ENCODE measurements at regions not wholly inside any gene's neighbourhood (a gene's known extent, or its start where the extent isn't known, plus 50 kb on each side); places are given as distances from the start of the nearest gene placed in this dataset.
"Not testable (repeated sequence)": the region's sequence is repeated elsewhere in the genome, so short reads cannot be mapped to it uniquely, and the experiment has no call there.

- Histone ChIP-seq H3K4me3 (no peak overlapping the region), H3K27ac (no peak overlapping the region), H3K4me1 (no peaks in the 10 kb centered on the region), H3K9me3 (no peaks in the 10 kb centered on the region), H3K27me3 (no peaks in the 10 kb centered on the region), H3K36me3 (no peaks in the 10 kb centered on the region)
- ATAC-seq (no peak), DNase-seq (no peak)
- no peak for TF ChIP-seq POLR2A (IDR thresholded peaks at IDR 0.05)
- TF ChIP-seq, protein P1, sequence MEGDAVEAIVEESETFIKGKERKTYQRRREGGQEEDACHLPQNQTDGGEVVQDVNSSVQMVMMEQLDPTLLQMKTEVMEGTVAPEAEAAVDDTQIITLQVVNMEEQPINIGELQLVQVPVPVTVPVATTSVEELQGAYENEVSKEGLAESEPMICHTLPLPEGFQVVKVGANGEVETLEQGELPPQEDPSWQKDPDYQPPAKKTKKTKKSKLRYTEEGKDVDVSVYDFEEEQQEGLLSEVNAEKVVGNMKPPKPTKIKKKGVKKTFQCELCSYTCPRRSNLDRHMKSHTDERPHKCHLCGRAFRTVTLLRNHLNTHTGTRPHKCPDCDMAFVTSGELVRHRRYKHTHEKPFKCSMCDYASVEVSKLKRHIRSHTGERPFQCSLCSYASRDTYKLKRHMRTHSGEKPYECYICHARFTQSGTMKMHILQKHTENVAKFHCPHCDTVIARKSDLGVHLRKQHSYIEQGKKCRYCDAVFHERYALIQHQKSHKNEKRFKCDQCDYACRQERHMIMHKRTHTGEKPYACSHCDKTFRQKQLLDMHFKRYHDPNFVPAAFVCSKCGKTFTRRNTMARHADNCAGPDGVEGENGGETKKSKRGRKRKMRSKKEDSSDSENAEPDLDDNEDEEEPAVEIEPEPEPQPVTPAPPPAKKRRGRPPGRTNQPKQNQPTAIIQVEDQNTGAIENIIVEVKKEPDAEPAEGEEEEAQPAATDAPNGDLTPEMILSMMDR (IDR thresholded peaks at IDR 0.05), result no peak
- WGBS (ENCODE audit: insufficient coverage, low coverage, low lambda C conversion rate, missing lambda C conversion rate), result 59% methylated on average over 3 of the region's 4 CpGs
- intact Hi-C loops (cut with DNase I), result no loop called here
Observed at GRCh38 chr7:24164401-24164800, 119.6 kb upstream of the NPY start.

DNA sequence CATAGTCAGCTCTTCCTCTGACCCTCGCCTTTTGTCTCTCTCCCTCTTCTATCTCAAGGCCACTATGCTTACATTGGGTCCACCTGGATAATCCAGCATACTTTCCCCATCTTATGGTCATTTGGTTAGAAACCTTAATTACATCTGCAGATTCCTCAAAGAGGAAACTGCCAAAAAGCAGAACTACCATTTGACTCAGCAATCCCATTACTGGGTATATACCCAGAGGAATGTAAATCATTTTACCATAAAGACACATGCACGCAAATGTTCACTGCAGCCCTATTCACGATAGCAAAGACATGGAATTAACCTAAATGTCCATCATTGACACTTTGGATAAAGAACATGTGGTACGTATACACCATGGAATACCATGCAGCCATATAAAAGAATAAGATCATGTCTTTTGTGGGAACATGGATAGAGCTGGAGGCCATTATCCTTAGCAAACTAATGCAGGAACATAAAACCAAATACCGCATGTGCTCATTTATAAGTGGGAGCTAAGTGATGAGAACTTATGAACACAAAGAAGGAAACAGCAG is 114.8 kb upstream of the NPY start:
- WGBS (ENCODE audit: insufficient coverage, low coverage, low lambda C conversion rate, missing lambda C conversion rate), result 65% methylated on average over 5 of the region's 5 CpGs

DNA sequence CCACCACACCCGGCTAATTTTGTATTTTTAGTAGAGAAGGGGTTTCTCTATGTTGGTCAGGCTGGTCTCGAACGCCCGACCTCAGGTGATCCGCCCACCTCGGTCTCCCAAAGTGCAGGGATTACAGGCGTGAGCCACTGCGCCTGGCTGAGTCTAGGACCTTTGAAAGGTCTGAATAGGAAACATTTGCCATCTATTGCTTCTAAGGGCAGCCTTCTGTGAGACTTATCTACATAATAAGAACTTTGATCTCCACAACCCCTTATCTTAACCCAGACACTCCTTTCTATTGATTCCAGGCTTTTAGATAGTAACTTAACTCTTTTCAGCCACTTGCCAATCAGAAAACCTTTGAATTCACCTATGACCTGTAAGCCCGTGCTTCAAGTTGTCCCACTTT is 112.0 kb upstream of the NPY start:
- WGBS (ENCODE audit: insufficient coverage, low coverage, low lambda C conversion rate, missing lambda C conversion rate), result 40% methylated on average over 2 of the region's 9 CpGs
- not testable (repeated sequence) for H3K9me3 ChIP-seq

More for the DNA sequence above, 114.8 kb upstream of the NPY start:
- Histone ChIP-seq H3K9me3 (no peaks in the 10 kb centered on the region), H3K27ac (no peak overlapping the region), H3K4me1 (no peaks in the 10 kb centered on the region), H3K36me3 (no peaks in the 10 kb centered on the region), H3K27me3 (no peaks in the 10 kb centered on the region), H3K4me3 (no peak overlapping the region)
- intact Hi-C loops (cut with DNase I), result no loop called here
- no peak for TF ChIP-seq POLR2A (IDR thresholded peaks at IDR 0.05)
- TF ChIP-seq, protein P1 (IDR thresholded peaks at IDR 0.05), result no peak
- DNase-seq (no peak), ATAC-seq (no peak)

DNA sequence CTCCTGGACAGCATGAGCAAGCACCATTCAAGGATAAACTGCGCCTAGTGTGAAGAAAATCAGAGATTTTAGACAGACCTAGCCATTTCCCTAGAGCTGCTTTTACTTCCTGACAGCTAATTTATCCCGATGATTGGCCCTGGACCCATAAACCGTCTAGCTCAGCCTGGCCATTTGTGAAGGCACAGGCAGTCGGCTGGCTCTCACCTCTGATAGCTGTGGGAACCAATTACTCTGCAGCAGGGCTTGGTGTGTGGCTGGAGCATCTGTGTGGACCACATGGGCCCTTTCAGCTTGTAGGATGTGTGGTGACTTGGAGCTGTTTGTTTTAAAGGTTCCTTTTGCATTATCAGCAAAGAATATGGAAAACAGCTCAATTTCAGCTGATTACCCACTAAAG is 111.1 kb upstream of the NPY start:
- H3K4me3 ChIP-seq, result no peak overlapping the region
- ATAC-seq (no peak), DNase-seq (no peak)
- H3K36me3 ChIP-seq, result no peaks in the 10 kb centered on the region
- TF ChIP-seq, protein P1 (IDR thresholded peaks at IDR 0.05), result no peak
- no peak for TF ChIP-seq POLR2A (IDR thresholded peaks at IDR 0.05)
- no peaks in the 10 kb centered on the region for H3K9me3 ChIP-seq
- H3K27me3 ChIP-seq, result no peaks in the 10 kb centered on the region
- WGBS (ENCODE audit: insufficient coverage, low coverage, low lambda C conversion rate, missing lambda C conversion rate), result 61% methylated on average over 4 of the region's 4 CpGs
- H3K4me1 ChIP-seq, result no peaks in the 10 kb centered on the region
- intact Hi-C loops (cut with DNase I), result no loop called here
- no peak overlapping the region for H3K27ac ChIP-seq

More for the DNA sequence above, 112.0 kb upstream of the NPY start:
- ATAC-seq; H3K27me3 ChIP-seq; H3K27ac ChIP-seq; H3K36me3 ChIP-seq; DNase-seq; intact Hi-C loops (cut with DNase I); H3K4me3 ChIP-seq; H3K4me1 ChIP-seq: not testable (repeated sequence)

DNA sequence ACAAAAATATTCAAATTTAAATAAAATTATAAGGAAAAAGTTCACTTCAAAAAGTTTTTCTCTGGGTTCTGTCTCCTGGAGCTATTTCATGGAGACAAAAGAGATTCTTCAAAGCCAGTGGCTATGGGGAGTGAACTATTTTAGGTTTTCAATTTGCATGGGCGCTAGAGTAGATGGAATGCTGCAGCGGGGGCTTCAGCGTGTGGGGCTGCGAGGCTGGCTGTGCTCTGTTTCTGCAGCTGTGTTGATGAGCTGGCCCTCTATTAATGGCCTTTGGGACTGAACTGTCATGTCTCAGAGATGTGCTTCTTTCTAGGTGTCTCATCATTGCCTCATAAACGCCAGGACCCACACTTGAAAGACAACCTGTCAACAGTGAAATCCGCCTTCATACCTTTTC is 108.4 kb upstream of the NPY start:
- Histone ChIP-seq H3K4me1 (no peaks in the 10 kb centered on the region), H3K4me3 (no peak overlapping the region), H3K27me3 (no peaks in the 10 kb centered on the region), H3K9me3 (no peaks in the 10 kb centered on the region), H3K36me3 (no peaks in the 10 kb centered on the region), H3K27ac (no peak overlapping the region)
- intact Hi-C loops (cut with DNase I), result no loop called here
- DNase-seq, result no peak
- ATAC-seq, result no peak
- TF ChIP-seq POLR2A (IDR thresholded peaks at IDR 0.05), result no peak
- TF ChIP-seq, protein P1 (IDR thresholded peaks at IDR 0.05), result no peak
- 94% methylated on average over 6 of the region's 6 CpGs for WGBS (ENCODE audit: insufficient coverage, low coverage, low lambda C conversion rate, missing lambda C conversion rate)
